GM21515 (cell line): ENCODE measurements at regions not wholly inside any gene's neighbourhood (a gene's known extent, or its start where the extent isn't known, plus 50 kb on each side); places are given as distances from the start of the nearest gene placed in this dataset.
"Not testable (repeated sequence)": the region's sequence is repeated elsewhere in the genome, so short reads cannot be mapped to it uniquely, and the experiment has no call there.

ENCODE experiments used
- ATAC-seq: cut with Tn5 transposase; IDR thresholded peaks from one replicate; pipeline ENCODE4 v1.9.1; 2021; ENCODE audit not compliant: unreplicated experiment

GRCh38 chr18:38771620-38772019, 1206.0 kb upstream of the CELF4 start:
- not testable (repeated sequence) for ATAC-seq

GRCh38 chr18:38768504-38768903, 1202.9 kb upstream of the CELF4 start:
- no peak for ATAC-seq

- no peak for ATAC-seq
Measured at GRCh38 chr18:38759457-38759856, 1193.9 kb upstream of the CELF4 start.

- ATAC-seq, result no peak
Measured at GRCh38 chr18:38756436-38756835, 1190.8 kb upstream of the CELF4 start.

- ATAC-seq, result no peak
Measured at GRCh38 chr18:38752430-38752829, 1186.8 kb upstream of the CELF4 start.

GRCh38 chr18:38751898-38752297, 1186.3 kb upstream of the CELF4 start:
- no peak for ATAC-seq

GRCh38 chr18:38751211-38751610, 1185.6 kb upstream of the CELF4 start:
- ATAC-seq, result no peak

- ATAC-seq, result no peak
Measured at GRCh38 chr18:38750751-38751150, 1185.2 kb upstream of the CELF4 start.

GRCh38 chr18:38747153-38747552, 1181.6 kb upstream of the CELF4 start:
- ATAC-seq, result no peak

GRCh38 chr18:38720181-38720580, 1154.6 kb upstream of the CELF4 start:
- not testable (repeated sequence) for ATAC-seq

- ATAC-seq, result no peak
Measured at GRCh38 chr18:38718365-38718901, 1152.8 kb upstream of the CELF4 start.

GRCh38 chr18:38709122-38709521, 1143.5 kb upstream of the CELF4 start:
- no peak for ATAC-seq

GRCh38 chr18:38706373-38706772, 1140.8 kb upstream of the CELF4 start:
- no peak for ATAC-seq

- ATAC-seq, result no peak
Measured at GRCh38 chr18:38698088-38698487, 1132.5 kb upstream of the CELF4 start.

GRCh38 chr18:38695559-38696280, 1130.1 kb upstream of the CELF4 start:
- ATAC-seq, result no peak

GRCh38 chr18:38693104-38693503, 1127.5 kb upstream of the CELF4 start:
- no peak for ATAC-seq

- ATAC-seq, result no peak
Measured at GRCh38 chr18:38690626-38691025, 1125.0 kb upstream of the CELF4 start.

GRCh38 chr18:38688416-38688815, 1122.8 kb upstream of the CELF4 start:
- no peak for ATAC-seq

- no peak for ATAC-seq
Measured at GRCh38 chr18:38670486-38670885, 1104.9 kb upstream of the CELF4 start.

GRCh38 chr18:38664929-38665328, 1099.3 kb upstream of the CELF4 start:
- ATAC-seq, result no peak

- no peak for ATAC-seq
Measured at GRCh38 chr18:38663682-38664081, 1098.1 kb upstream of the CELF4 start.

GRCh38 chr18:38663270-38663669, 1097.7 kb upstream of the CELF4 start:
- no peak for ATAC-seq

GRCh38 chr18:38654946-38655345, 1089.3 kb upstream of the CELF4 start:
- ATAC-seq, result no peak
